WTC11 (cell line): ENCODE measurements at regions not wholly inside any gene's neighbourhood (a gene's known extent, or its start where the extent isn't known, plus 50 kb on each side); places are given as distances from the start of the nearest gene placed in this dataset.

Source experiments
- ARID4B ChIP-seq: sonication (generic); formaldehyde crosslinking; IDR thresholded peaks from 2 replicates; pipeline ENCODE4 v1.8.0; 2023; ENCODE audit warnings: missing genetic modification reagents, mild to moderate bottlenecking, borderline replicate concordance
- ATF3 ChIP-seq: sonication (generic); formaldehyde crosslinking; conservative IDR thresholded peaks from 2 replicates; pipeline ENCODE4 v1.8.1; 2022; ENCODE audit warnings: mild to moderate bottlenecking, missing genetic modification reagents
- CREM ChIP-seq: sonication (generic); formaldehyde crosslinking; IDR thresholded peaks from 2 replicates; pipeline ENCODE4 v1.8.1; 2022; ENCODE audit warnings: mild to moderate bottlenecking, missing genetic modification reagents, moderate library complexity
- CTCF ChIP-seq: fragments of 200-600 bp; IDR thresholded peaks from 2 replicates; pipeline ENCODE4 v1.8.0; 2022; ENCODE audit warnings: antibody characterized with exemption
- E2F5 ChIP-seq: sonication (generic); formaldehyde crosslinking; IDR thresholded peaks from 2 replicates; pipeline ENCODE4 v1.8.1; 2022; ENCODE audit warnings: mild to moderate bottlenecking, moderate library complexity, missing genetic modification reagents
- ESRRA ChIP-seq: sonication (generic); formaldehyde crosslinking; IDR thresholded peaks from 2 replicates; pipeline ENCODE4 v1.8.1; 2022; ENCODE audit warnings: mild to moderate bottlenecking, missing genetic modification reagents, borderline replicate concordance
- KAT7 ChIP-seq: sonication (generic); formaldehyde crosslinking; IDR thresholded peaks from 2 replicates; pipeline ENCODE4 v1.8.1; 2023; ENCODE audit warnings: missing genetic modification reagents, mild to moderate bottlenecking, borderline replicate concordance
- NFYB ChIP-seq: sonication (generic); formaldehyde crosslinking; conservative IDR thresholded peaks from 2 replicates; pipeline ENCODE4 v1.8.0; 2022; ENCODE audit warnings: low read depth, missing genetic modification reagents
- NR2C2 ChIP-seq: sonication (generic); formaldehyde crosslinking; IDR thresholded peaks from 2 replicates; pipeline ENCODE4 v1.8.0; 2022; ENCODE audit warnings: mild to moderate bottlenecking, missing genetic modification reagents
- NR3C1 ChIP-seq: sonication (generic); formaldehyde crosslinking; conservative IDR thresholded peaks from 2 replicates; pipeline ENCODE4 v1.8.1; 2023; ENCODE audit warnings: low read depth, mild to moderate bottlenecking, missing genetic modification reagents
- ZNF512 ChIP-seq: sonication (generic); formaldehyde crosslinking; IDR thresholded peaks from 2 replicates; pipeline ENCODE4 v1.8.1; 2022; ENCODE audit warnings: missing genetic modification reagents, borderline replicate concordance
- TF ChIP-seq, protein P1 (sequence below): sonication (generic); formaldehyde crosslinking; IDR thresholded peaks from 2 replicates; pipeline ENCODE4 v1.8.1; 2022; ENCODE audit warnings: low read depth, missing genetic modification reagents, borderline replicate concordance
- TF ChIP-seq, protein P2 (sequence below): fragments of 250-450 bp; sonication (Bioruptor Pico); IDR thresholded peaks from 2 replicates; pipeline ENCODE4 v1.9.0; 2021; ENCODE audit warnings: mild to moderate bottlenecking

GRCh38 chr6:169162752-169163407, 90.8 kb downstream of the THBS2 start:
- no peak for TF ChIP-seq CTCF
- TF ChIP-seq NR2C2 (CRISPR knock-in tag) = no peak
- TF ChIP-seq, protein P1, sequence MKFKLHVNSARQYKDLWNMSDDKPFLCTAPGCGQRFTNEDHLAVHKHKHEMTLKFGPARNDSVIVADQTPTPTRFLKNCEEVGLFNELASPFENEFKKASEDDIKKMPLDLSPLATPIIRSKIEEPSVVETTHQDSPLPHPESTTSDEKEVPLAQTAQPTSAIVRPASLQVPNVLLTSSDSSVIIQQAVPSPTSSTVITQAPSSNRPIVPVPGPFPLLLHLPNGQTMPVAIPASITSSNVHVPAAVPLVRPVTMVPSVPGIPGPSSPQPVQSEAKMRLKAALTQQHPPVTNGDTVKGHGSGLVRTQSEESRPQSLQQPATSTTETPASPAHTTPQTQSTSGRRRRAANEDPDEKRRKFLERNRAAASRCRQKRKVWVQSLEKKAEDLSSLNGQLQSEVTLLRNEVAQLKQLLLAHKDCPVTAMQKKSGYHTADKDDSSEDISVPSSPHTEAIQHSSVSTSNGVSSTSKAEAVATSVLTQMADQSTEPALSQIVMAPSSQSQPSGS (CRISPR knock-in tag) = no peak
- TF ChIP-seq KAT7 = no peak
- no peak for TF ChIP-seq ESRRA
- no peak for TF ChIP-seq ZNF512
- TF ChIP-seq CREM = no peak
- TF ChIP-seq NFYB (CRISPR knock-in tag) = no peak
- TF ChIP-seq NR3C1 (CRISPR knock-in tag) = no peak
- TF ChIP-seq, protein P2, sequence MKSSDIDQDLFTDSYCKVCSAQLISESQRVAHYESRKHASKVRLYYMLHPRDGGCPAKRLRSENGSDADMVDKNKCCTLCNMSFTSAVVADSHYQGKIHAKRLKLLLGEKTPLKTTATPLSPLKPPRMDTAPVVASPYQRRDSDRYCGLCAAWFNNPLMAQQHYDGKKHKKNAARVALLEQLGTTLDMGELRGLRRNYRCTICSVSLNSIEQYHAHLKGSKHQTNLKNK = no peak
- no peak for TF ChIP-seq ARID4B (CRISPR knock-in tag)
- TF ChIP-seq E2F5 (CRISPR knock-in tag) = no peak
- no peak for TF ChIP-seq ATF3
